Loucy (cell line): ENCODE measurements at regions not wholly inside any gene's neighbourhood (a gene's known extent, or its start where the extent isn't known, plus 50 kb on each side); places are given as distances from the start of the nearest gene placed in this dataset.

Experiments used
- H2AFZ ChIP-seq: fragments of 200-600 bp; sonication (generic); 2 replicates; pipeline ENCODE4 v1.6.0; 2016; ENCODE audit warnings: antibody characterized with exemption, mild to moderate bottlenecking, low read length, moderate library complexity
- H3F3A ChIP-seq: fragments of 200-600 bp; 2 replicates; pipeline ENCODE4 v1.6.0; 2016; ENCODE audit warnings: antibody characterized with exemption, low read depth, mild to moderate bottlenecking
- H3K27me3 ChIP-seq: fragments of 200-600 bp; sonication (generic); 2 replicates; pipeline ENCODE4 v1.6.1; 2014; ENCODE audit warnings: low read length, mild to moderate bottlenecking; ENCODE audit not compliant: insufficient read depth, poor library complexity, severe bottlenecking
- H3K36me3 ChIP-seq: fragments of 200-600 bp; sonication (generic); 2 replicates; pipeline ENCODE4 v1.6.1; 2016; ENCODE audit warnings: low read length; ENCODE audit not compliant: insufficient read depth
- H3K4me1 ChIP-seq: fragments of 200-600 bp; sonication (generic); 2 replicates; pipeline ENCODE4 v1.5.1; 2014; ENCODE audit warnings: low read length, mild to moderate bottlenecking; ENCODE audit not compliant: insufficient read depth, poor library complexity, severe bottlenecking
- H3K4me2 ChIP-seq: fragments of 200-600 bp; sonication (generic); 2 replicates; pipeline ENCODE4 v1.6.0; 2014; ENCODE audit warnings: antibody characterized with exemption, low read length, low read depth, mild to moderate bottlenecking; ENCODE audit not compliant: poor library complexity, severe bottlenecking
- H3K4me3 ChIP-seq: fragments of 200-600 bp; sonication (generic); 2 replicates; pipeline ENCODE4 v1.5.1; 2014; ENCODE audit warnings: low read length, mild to moderate bottlenecking, mixed read lengths; ENCODE audit not compliant: poor library complexity, severe bottlenecking
- H3K79me2 ChIP-seq: fragments of 200-600 bp; sonication (generic); 2 replicates; pipeline ENCODE4 v1.6.1; 2014; ENCODE audit warnings: low read length; ENCODE audit not compliant: insufficient read depth
- H3K9ac ChIP-seq: fragments of 200-600 bp; sonication (generic); 2 replicates; pipeline ENCODE4 v1.6.0; 2014; ENCODE audit warnings: mild to moderate bottlenecking, low read depth, low read length, moderate library complexity; ENCODE audit not compliant: poor library complexity, severe bottlenecking
- H3K9me2 ChIP-seq: fragments of 200-600 bp; sonication (generic); replicated peaks from 2 replicates; pipeline ENCODE4 v1.6.1; 2016; ENCODE audit warnings: low read depth, low read length, mixed read lengths
- H3K9me3 ChIP-seq: fragments of 200-600 bp; sonication (generic); 2 replicates; pipeline ENCODE4 v1.6.1; 2014; ENCODE audit warnings: mild to moderate bottlenecking, antibody characterized with exemption, low read length, low read depth; ENCODE audit not compliant: insufficient read depth
- H4K20me1 ChIP-seq: fragments of 200-600 bp; sonication (generic); 2 replicates; pipeline ENCODE4 v1.6.0; 2014; ENCODE audit warnings: antibody characterized with exemption, low read length, mild to moderate bottlenecking; ENCODE audit not compliant: insufficient read depth, poor library complexity, severe bottlenecking
- EZH2phosphoT487 ChIP-seq: fragments of 200-600 bp; IDR thresholded peaks from 2 replicates; pipeline ENCODE4 v1.6.1; 2018; ENCODE audit warnings: antibody characterized with exemption, mild to moderate bottlenecking, moderate library complexity, borderline replicate concordance
- TF ChIP-seq, protein P1 (sequence below): fragments of 200-600 bp; sonication (generic); conservative IDR thresholded peaks from 2 replicates; pipeline ENCODE4 v1.5.1; 2014; ENCODE audit warnings: mild to moderate bottlenecking, antibody characterized with exemption, low read length

DNA sequence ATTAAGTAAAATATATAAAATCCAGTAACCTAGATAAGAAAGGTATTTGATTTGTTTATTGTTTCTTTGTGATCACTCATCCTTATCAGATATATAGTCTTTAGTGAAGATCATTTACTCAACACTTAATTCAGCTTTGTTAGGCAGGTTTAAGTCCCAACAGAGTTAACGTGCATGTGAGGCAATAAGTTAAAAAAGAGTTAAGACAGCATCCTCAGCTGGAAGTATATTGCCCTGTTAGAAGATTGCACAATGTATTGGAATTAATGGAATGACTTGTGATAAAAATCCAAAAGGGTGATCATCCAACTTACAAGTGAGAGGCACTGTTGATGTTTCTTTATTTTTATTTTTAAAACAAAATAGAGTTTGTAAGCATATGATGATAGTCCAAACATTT, 1162.1 kb downstream of the RAPGEF2 start:
- Histone ChIP-seq H3K4me1 (no peaks in the 10 kb centered on the region), H3F3A (no peaks in the 10 kb centered on the region), H4K20me1 (no peaks in the 10 kb centered on the region), H3K4me2 (no peak overlapping the region), H3K79me2 (no peaks in the 10 kb centered on the region), H3K27me3 (no peaks in the 10 kb centered on the region), H2AFZ (no peak overlapping the region), H3K4me3 (no peak overlapping the region), H3K36me3 (no peaks in the 10 kb centered on the region), H3K9me3 (no peaks in the 10 kb centered on the region), H3K9me2 (no peaks in the 10 kb centered on the region), H3K9ac (no peak overlapping the region)
- no peak for TF ChIP-seq EZH2phosphoT487
- TF ChIP-seq, protein P1, sequence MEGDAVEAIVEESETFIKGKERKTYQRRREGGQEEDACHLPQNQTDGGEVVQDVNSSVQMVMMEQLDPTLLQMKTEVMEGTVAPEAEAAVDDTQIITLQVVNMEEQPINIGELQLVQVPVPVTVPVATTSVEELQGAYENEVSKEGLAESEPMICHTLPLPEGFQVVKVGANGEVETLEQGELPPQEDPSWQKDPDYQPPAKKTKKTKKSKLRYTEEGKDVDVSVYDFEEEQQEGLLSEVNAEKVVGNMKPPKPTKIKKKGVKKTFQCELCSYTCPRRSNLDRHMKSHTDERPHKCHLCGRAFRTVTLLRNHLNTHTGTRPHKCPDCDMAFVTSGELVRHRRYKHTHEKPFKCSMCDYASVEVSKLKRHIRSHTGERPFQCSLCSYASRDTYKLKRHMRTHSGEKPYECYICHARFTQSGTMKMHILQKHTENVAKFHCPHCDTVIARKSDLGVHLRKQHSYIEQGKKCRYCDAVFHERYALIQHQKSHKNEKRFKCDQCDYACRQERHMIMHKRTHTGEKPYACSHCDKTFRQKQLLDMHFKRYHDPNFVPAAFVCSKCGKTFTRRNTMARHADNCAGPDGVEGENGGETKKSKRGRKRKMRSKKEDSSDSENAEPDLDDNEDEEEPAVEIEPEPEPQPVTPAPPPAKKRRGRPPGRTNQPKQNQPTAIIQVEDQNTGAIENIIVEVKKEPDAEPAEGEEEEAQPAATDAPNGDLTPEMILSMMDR: no peak

DNA sequence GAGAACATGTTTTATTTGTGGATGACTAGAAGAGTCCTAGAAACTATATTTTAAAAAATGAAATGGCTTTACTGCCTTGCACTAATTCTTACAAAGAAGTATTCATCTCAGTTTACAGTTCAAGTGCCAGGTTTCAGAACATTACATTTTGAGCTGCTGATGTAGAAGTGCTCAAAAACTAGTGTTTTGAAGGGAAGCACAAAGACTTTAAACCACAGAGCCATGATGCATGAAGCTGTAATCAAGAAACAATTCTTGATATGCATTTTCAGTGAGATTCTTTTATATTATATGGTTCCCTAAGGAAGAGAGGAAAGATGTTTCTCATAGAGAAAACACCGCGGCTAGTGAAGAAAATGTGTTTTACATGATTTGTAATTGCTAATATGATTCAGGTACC, 1163.0 kb downstream of the RAPGEF2 start:
- Histone ChIP-seq H4K20me1 (no peaks in the 10 kb centered on the region), H3F3A (no peaks in the 10 kb centered on the region), H3K79me2 (no peaks in the 10 kb centered on the region), H3K36me3 (no peaks in the 10 kb centered on the region), H3K4me1 (no peaks in the 10 kb centered on the region), H3K9me2 (no peaks in the 10 kb centered on the region), H3K4me2 (no peak overlapping the region), H3K27me3 (no peaks in the 10 kb centered on the region), H3K9ac (no peak overlapping the region), H2AFZ (no peak overlapping the region), H3K9me3 (no peaks in the 10 kb centered on the region), H3K4me3 (no peak overlapping the region)
- TF ChIP-seq EZH2phosphoT487: no peak
- TF ChIP-seq, protein P1: no peak

DNA sequence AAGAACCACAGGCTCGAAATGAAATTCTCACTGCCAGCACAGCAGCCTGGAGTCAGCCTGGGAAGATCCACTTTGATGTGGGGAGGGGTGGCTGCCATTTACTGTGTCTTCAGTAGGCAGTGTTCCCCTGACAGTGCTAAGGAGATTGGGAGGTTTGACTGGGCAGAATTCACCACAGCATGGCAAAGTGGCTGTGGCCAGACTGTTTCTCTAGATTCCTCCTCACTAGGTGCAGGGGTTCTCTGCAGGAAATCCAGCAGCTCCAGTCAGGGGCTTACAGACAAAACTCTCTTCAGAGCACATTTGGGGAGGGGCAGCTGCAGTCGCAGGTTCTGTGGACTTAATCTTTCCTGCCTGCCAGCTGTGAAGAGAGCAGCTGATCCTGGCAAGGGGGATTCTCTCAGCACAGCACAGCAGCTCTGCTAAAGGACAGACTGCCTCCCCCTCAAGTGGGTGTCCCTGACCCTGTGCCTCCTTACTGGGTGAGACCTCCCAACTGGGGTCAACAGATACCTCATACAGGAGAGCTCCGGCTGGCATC, 1174.0 kb downstream of the RAPGEF2 start:
- Histone ChIP-seq H3K36me3 (no peaks in the 10 kb centered on the region), H3K9ac (no peak overlapping the region), H3K4me3 (no peak overlapping the region), H3K9me3 (no peaks in the 10 kb centered on the region), H3K27me3 (no peaks in the 10 kb centered on the region), H3K4me2 (no peak overlapping the region), H3K4me1 (no peaks in the 10 kb centered on the region), H2AFZ (no peak overlapping the region), H3K9me2 (no peaks in the 10 kb centered on the region), H3K79me2 (no peaks in the 10 kb centered on the region), H3F3A (no peaks in the 10 kb centered on the region), H4K20me1 (no peaks in the 10 kb centered on the region)
- no peak for TF ChIP-seq EZH2phosphoT487
- TF ChIP-seq, protein P1: no peak
